IPS-18a (cell line): ENCODE measurements at regions not wholly inside any gene's neighbourhood (a gene's known extent, or its start where the extent isn't known, plus 50 kb on each side); places are given as distances from the start of the nearest gene placed in this dataset.

Experiments used
- H3K27ac ChIP-seq: one replicate; pipeline ENCODE4 v1.5.1; 2013; ENCODE audit warnings: low read length
- H3K27me3 ChIP-seq: one replicate; pipeline ENCODE4 v1.6.1; 2013; ENCODE audit warnings: mild to moderate bottlenecking, low read length; ENCODE audit not compliant: control insufficient read depth, insufficient read depth
- H3K36me3 ChIP-seq: one replicate; pipeline ENCODE4 v1.6.1; 2013; ENCODE audit warnings: low read depth, low read length; ENCODE audit not compliant: control insufficient read depth
- H3K4me1 ChIP-seq: one replicate; pipeline ENCODE4 v1.6.1; 2013; ENCODE audit warnings: low read depth, low read length; ENCODE audit not compliant: control insufficient read depth
- H3K4me3 ChIP-seq: one replicate; pipeline ENCODE4 v1.5.1; 2013; ENCODE audit warnings: low read length
- H3K9ac ChIP-seq: one replicate; pipeline ENCODE4 v1.6.1; 2013; ENCODE audit warnings: mild to moderate bottlenecking, low read length, moderate library complexity
- H3K9me3 ChIP-seq: one replicate; pipeline ENCODE4 v1.6.1; 2013; ENCODE audit warnings: low read depth, low read length; ENCODE audit not compliant: control insufficient read depth

DNA sequence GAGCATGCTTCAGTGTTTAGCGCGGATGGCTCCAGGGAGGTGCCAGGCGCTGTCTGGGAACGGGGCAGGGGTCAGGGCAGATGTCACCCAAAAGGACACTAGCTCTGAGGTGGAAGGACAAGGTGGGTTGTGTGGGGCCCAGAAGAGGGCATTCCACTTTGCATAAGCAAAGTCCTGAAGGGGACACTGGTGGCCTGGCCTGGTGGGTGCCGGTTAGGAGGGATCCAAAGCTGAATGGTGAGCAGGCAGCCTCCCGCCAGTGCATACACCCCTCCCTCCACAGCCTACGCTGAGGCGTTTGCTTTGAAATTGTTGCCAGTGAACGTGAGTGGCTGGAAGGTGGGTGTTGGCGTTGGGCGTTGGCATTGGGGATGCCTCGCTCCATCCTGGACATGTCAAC lies 192.1 kb downstream of the BMP7 start:
- no peak overlapping the region for H3K9ac ChIP-seq
- H3K4me3 ChIP-seq = no peak overlapping the region
- no peaks in the 10 kb centered on the region for H3K36me3 ChIP-seq
- peaks cover 37% of the 10 kb centered on the region for H3K27me3 ChIP-seq
- H3K4me1 ChIP-seq = peaks cover 13% of the 10 kb centered on the region
- H3K27ac ChIP-seq = no peak overlapping the region
- no peaks in the 10 kb centered on the region for H3K9me3 ChIP-seq

DNA sequence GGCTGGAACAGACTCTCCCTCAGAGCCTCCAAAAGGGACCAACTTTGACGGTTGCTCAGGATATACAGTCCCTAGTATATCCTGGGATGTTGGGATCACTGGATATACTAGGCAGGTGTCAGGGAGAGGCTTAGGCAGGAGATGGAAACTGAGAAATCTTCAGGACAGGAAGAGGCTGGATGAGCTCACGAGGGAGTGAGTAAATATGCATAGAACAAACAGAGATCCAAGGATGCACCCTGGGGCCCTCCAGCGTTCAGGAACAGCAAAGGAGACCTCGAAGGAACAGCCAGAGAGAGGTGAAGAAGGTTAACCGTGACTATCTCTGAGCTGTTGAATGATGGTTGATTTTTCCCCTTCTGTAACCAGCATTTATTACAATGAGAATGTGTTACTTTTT lies 191.3 kb downstream of the BMP7 start:
- peaks cover 13% of the 10 kb centered on the region for H3K4me1 ChIP-seq
- H3K9me3 ChIP-seq = no peaks in the 10 kb centered on the region
- H3K27me3 ChIP-seq = peaks cover 29% of the 10 kb centered on the region
- H3K36me3 ChIP-seq = no peaks in the 10 kb centered on the region
- H3K9ac ChIP-seq = no peak overlapping the region
- H3K27ac ChIP-seq = no peak overlapping the region
- no peak overlapping the region for H3K4me3 ChIP-seq

DNA sequence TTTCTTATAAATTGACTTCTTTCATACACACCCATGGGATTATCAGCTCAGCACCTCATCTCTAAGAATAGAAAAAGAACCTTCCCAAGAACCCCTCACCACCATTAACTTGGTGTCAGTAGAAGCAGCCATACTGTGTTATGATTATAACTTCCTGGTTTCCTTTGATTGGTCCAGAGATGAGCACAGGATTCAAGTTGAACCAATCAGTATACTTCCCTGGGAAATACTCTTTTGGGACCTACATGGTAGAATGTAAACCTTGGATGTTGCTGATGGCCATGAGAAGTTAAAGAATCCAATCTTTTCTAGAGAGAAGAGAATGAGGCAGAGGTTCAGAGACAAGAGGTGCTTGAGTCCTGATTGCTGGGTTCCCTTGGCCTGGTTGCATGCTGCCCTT lies 190.8 kb downstream of the BMP7 start:
- no peaks in the 10 kb centered on the region for H3K36me3 ChIP-seq
- H3K4me1 ChIP-seq = peaks cover 12% of the 10 kb centered on the region
- H3K9me3 ChIP-seq = no peaks in the 10 kb centered on the region
- H3K27me3 ChIP-seq = peaks cover 25% of the 10 kb centered on the region
- no peak overlapping the region for H3K27ac ChIP-seq
- H3K9ac ChIP-seq = no peak overlapping the region
- H3K4me3 ChIP-seq = no peak overlapping the region

DNA sequence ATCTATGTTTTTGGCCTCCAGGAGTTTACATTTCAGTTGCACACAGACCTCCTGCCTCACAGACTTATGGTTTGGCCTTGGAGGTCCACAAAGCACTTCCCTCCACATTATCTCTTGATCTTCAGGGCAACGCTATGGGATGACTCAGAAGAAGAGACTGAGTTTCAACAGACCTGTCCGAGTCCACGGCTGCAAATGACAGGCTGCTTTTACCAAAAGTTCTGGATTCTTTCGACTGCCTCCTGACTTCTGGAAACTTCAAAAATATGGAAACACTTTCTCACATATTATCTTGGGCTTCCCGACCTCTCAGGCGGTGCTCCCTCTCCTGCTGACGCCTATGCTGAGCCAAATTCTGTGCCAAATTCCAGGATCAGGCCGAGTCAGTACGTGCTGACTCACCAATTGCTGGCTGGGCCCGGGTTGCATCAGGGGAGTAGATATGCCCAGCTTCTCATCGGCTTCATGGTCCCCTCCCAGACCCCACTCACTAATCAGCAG lies 190.2 kb downstream of the BMP7 start:
- Histone ChIP-seq H3K9ac (no peak overlapping the region), H3K4me3 (no peak overlapping the region), H3K27me3 (peaks cover 19% of the 10 kb centered on the region)

DNA sequence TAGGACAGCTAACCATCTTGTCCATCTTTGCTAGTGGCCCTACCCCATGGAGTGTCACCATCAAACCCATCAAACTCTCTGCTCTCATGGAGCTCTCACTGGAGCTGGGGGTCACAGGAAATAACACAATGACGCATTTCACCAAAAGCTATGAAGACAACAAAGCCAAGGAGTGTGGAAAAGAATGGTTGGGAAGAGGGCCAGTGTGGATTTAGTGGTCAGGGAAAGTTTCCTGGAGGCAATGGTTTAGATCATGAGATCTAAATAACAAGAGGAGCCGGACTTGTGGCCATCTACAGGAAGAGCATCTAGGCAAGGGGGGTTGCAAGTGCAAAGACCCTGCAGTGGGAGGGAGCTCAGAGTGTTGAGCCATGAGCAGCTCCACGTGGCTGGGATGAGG lies 189.5 kb downstream of the BMP7 start:
- H3K27ac ChIP-seq = no peak overlapping the region
- H3K9ac ChIP-seq = no peak overlapping the region

More for the DNA sequence above, 190.2 kb downstream of the BMP7 start:
- Histone ChIP-seq H3K27ac (no peak overlapping the region), H3K4me1 (peaks cover 7% of the 10 kb centered on the region), H3K9me3 (no peaks in the 10 kb centered on the region), H3K36me3 (no peaks in the 10 kb centered on the region)

GRCh38 chr20:57078116-57078515 lies 188.3 kb downstream of the BMP7 start:
- Histone ChIP-seq H3K27ac (no peak overlapping the region), H3K27me3 (peaks cover under 1% of the 10 kb centered on the region), H3K9me3 (no peaks in the 10 kb centered on the region), H3K9ac (no peak overlapping the region), H3K4me1 (no peaks in the 10 kb centered on the region), H3K4me3 (no peak overlapping the region), H3K36me3 (no peaks in the 10 kb centered on the region)

More for the DNA sequence above, 189.5 kb downstream of the BMP7 start:
- peaks cover 12% of the 10 kb centered on the region for H3K27me3 ChIP-seq
- no peaks in the 10 kb centered on the region for H3K9me3 ChIP-seq
- peaks cover under 1% of the 10 kb centered on the region for H3K4me1 ChIP-seq
- no peaks in the 10 kb centered on the region for H3K36me3 ChIP-seq
- H3K4me3 ChIP-seq = no peak overlapping the region

DNA sequence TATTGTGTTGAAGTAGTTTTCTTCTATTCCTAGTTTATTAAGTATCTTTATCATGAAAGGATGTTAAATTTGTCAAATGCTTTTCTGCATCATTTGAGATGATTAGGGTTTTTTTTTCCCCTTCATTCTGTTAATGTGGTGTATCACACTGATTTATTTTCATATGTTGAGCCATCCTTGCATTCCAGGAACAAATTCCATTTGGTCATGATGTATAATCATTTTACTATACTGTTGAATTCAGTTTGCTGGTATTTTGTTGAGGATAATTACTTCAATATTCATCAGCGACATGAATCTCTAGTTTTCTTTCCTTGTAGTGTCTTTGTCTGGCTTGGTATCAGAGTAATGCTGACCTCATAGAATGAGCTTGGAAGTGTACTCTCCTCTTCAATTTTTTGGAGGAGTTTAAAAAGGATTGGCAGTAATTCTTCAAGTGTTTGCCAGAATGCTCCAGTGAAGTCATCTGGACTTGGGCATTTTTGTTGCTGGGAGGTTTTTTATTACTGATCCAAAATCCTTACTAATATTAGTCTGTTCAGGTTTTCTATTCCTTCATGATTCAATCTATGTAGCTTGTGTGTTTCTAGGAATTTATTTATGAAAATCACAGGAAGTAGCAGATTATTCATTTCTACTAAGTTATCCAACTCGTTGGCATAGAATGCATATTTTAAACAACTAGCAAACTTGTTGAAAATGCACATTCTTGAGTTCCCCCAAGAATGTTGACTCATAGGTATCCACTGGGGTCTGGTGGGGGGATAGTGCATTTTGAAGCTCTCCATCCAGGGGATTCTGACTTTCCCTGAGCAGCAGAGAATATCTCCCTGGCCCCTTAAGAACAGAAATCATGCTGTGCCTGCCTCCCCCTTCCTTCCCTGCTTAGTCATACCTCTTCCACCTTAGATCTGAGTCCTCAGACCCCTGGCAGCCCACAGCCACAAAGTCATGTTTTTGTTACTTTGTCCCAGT lies 187.1 kb downstream of the BMP7 start:
- Histone ChIP-seq H3K27me3 (no peaks in the 10 kb centered on the region), H3K27ac (no peak overlapping the region), H3K9ac (no peak overlapping the region), H3K9me3 (no peaks in the 10 kb centered on the region), H3K36me3 (no peaks in the 10 kb centered on the region), H3K4me1 (no peaks in the 10 kb centered on the region), H3K4me3 (no peak overlapping the region)

GRCh38 chr20:57080796-57081195 lies 185.6 kb downstream of the BMP7 start:
- no peak overlapping the region for H3K27ac ChIP-seq
- H3K4me3 ChIP-seq = no peak overlapping the region

DNA sequence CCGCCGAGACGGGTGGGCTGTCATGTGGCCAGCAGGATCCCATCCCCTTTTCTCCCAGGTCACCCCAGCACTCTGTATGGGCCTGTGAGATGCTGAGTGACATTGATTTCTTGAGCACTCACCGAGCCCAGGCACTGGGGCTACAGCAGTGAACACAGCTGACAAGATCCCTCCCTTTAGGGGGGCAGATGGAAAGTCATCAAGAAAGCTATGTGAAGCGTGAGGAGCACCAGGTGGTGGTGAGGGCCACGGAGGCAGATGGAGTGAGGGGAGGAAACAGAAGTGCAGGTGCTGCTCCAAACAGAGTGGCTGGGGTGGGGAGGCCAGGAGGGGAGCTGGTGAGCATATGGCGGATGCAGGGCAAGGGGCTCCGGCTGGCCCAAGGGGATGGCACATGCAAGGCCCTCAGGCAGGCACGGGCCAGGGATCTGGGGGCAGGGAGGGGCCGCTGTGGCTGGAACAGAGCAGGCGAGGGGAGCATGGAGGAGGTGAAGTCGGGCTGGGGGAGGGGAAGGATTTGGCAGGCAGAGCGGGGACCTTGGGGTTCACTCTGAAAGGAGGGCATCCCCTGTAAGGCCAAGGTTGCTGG lies 184.0 kb downstream of the BMP7 start:
- Histone ChIP-seq H3K9me3 (no peaks in the 10 kb centered on the region), H3K9ac (no peak overlapping the region), H3K4me3 (no peak overlapping the region), H3K36me3 (no peaks in the 10 kb centered on the region), H3K4me1 (no peaks in the 10 kb centered on the region), H3K27me3 (no peaks in the 10 kb centered on the region), H3K27ac (no peak overlapping the region)

More at GRCh38 chr20:57080796-57081195, 185.6 kb downstream of the BMP7 start:
- no peak overlapping the region for H3K9ac ChIP-seq
- no peaks in the 10 kb centered on the region for H3K9me3 ChIP-seq
- H3K4me1 ChIP-seq = no peaks in the 10 kb centered on the region
- no peaks in the 10 kb centered on the region for H3K27me3 ChIP-seq
- H3K36me3 ChIP-seq = no peaks in the 10 kb centered on the region

GRCh38 chr20:57083072-57083471 lies 183.4 kb downstream of the BMP7 start:
- H3K4me1 ChIP-seq = no peaks in the 10 kb centered on the region
- H3K27ac ChIP-seq = no peak overlapping the region
- H3K27me3 ChIP-seq = no peaks in the 10 kb centered on the region
- no peaks in the 10 kb centered on the region for H3K9me3 ChIP-seq
- H3K9ac ChIP-seq = no peak overlapping the region
- H3K36me3 ChIP-seq = no peaks in the 10 kb centered on the region
- H3K4me3 ChIP-seq = no peak overlapping the region

DNA sequence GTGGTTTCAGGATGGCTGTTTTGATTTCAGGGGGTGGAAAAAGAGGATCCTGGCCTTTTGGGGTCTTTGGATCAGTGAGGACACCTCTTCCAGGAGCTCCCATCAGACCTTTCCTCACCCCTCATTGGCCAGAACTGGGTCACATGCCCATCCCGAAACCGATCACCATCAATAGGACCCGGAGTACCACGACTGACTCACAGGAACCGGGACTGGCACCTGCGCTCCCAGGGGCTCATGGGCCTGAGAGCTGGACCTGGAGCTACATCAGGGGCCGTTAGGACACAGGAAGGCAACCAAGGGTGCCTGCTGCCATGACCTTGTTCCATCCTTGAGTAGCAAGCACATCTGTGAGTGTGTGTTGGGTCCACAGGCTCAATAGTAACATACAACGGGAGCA lies 180.4 kb downstream of the BMP7 start:
- Histone ChIP-seq H3K9ac (no peak overlapping the region), H3K9me3 (no peaks in the 10 kb centered on the region), H3K4me1 (no peaks in the 10 kb centered on the region), H3K36me3 (no peaks in the 10 kb centered on the region), H3K4me3 (no peak overlapping the region), H3K27me3 (no peaks in the 10 kb centered on the region), H3K27ac (no peak overlapping the region)
